ENCODE measurements at regions not wholly inside any gene's neighbourhood (a gene's known extent, or its start where the extent isn't known, plus 50 kb on each side); places are given as distances from the start of the nearest gene placed in this dataset.

DNA sequence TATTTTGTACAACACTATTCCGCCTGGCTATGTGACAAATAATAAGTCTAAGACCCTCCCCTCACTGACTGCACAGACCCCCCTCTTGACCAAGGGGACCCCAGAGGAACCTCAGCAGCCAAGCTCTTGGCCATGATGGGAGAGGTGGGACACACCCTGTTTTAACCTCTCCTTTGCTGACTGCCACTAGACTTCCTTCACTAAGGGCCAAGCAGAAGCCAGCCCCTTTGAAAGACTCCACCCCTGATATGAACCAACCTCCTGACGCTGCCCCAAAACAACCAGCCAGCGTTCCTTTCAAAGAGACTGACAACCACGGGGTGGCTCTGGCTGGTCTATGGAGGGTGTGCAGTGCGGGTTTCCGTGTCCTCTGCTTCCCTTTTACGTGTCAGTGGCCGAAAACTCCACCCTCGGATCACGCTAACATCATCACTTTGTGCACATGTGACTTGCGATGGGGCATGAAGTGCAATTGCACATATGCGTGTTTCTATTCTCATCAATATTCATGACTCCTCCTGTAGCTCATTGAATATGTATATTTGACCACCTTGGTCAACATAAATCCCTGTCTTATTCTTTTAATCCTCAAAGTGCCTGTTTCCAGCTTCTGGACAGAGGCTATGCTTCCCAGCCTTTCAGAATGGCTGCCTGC is 643.9 kb downstream of the TBC1D22A start:
- no peak for TF ChIP-seq TOX (CRISPR knock-in tag; IDR thresholded peaks at IDR 0.05; ENCODE audit: borderline replicate concordance)
- no peak for TF ChIP-seq ZNF565 (CRISPR knock-in tag; conservative IDR thresholded peaks at IDR 0.05; ENCODE audit: low read depth)
- TF ChIP-seq ZFP3 (CRISPR knock-in tag; IDR thresholded peaks at IDR 0.05), result no peak
- TF ChIP-seq ZFP30 (CRISPR knock-in tag; IDR thresholded peaks at IDR 0.05), result no peak
- TF ChIP-seq, protein P1, sequence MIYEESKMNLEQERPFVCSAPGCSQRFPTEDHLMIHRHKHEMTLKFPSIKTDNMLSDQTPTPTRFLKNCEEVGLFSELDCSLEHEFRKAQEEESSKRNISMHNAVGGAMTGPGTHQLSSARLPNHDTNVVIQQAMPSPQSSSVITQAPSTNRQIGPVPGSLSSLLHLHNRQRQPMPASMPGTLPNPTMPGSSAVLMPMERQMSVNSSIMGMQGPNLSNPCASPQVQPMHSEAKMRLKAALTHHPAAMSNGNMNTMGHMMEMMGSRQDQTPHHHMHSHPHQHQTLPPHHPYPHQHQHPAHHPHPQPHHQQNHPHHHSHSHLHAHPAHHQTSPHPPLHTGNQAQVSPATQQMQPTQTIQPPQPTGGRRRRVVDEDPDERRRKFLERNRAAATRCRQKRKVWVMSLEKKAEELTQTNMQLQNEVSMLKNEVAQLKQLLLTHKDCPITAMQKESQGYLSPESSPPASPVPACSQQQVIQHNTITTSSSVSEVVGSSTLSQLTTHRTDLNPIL (CRISPR knock-in tag; IDR thresholded peaks at IDR 0.05; ENCODE audit: low read depth), result no peak
- no peak for TF ChIP-seq GLIS3 (CRISPR knock-in tag; IDR thresholded peaks at IDR 0.05)
- TF ChIP-seq ESRRG (CRISPR knock-in tag; IDR thresholded peaks at IDR 0.05), result no peak
- TF ChIP-seq ARNTL (CRISPR knock-in tag; IDR thresholded peaks at IDR 0.05; ENCODE audit: borderline replicate concordance, low read depth), result no peak
- no peak for TF ChIP-seq BACH2 (CRISPR knock-in tag; IDR thresholded peaks at IDR 0.05; ENCODE audit: borderline replicate concordance)

Measured in SK-N-SH treated with all-trans-retinoic acid at 6 μM for 48 hours (cell line).